Liver (tissue), 8 donors: ENCODE measurements at regions not wholly inside any gene's neighbourhood (a gene's known extent, or its start where the extent isn't known, plus 50 kb on each side); places are given as distances from the start of the nearest gene placed in this dataset.

Source experiments
- DNase-seq: peaks from one replicate; pipeline ENCODE4 v3.0.0-alpha.2; 2017; ENCODE audit warnings: low spot score
- H3K27ac ChIP-seq, 2 donors: one replicate each; pipeline ENCODE4 v1.7.0; 2013; ENCODE audit warnings: inconsistent platforms in 2 of 2, low read length in 2 of 2, control low read depth in 1 of 2, low read depth in 1 of 2, mild to moderate bottlenecking in 1 of 2
- H3K27me3 ChIP-seq, 4 donors: one replicate each; pipeline versions ENCODE4 v1.6.1 to v1.7.0; 2013; ENCODE audit warnings: low read length in 3 of 4, inconsistent platforms in 1 of 4, mild to moderate bottlenecking in 1 of 4, moderate library complexity in 1 of 4; ENCODE audit not compliant: control insufficient read depth in 4 of 4, insufficient read depth in 4 of 4
- H3K36me3 ChIP-seq, 4 donors: one replicate each; pipeline versions ENCODE4 v1.6.1 to v1.7.0; 2013; ENCODE audit warnings: low read length in 3 of 4, mild to moderate bottlenecking in 3 of 4, low read depth in 1 of 4, moderate library complexity in 1 of 4; ENCODE audit not compliant: control insufficient read depth in 4 of 4, insufficient read depth in 3 of 4
- H3K4me1 ChIP-seq, 4 donors: one replicate each; pipeline versions ENCODE4 v1.6.1 to v1.7.0; 2013; ENCODE audit warnings: low read length in 3 of 4, mild to moderate bottlenecking in 3 of 4, moderate library complexity in 1 of 4; ENCODE audit not compliant: control insufficient read depth in 4 of 4, insufficient read depth in 4 of 4
- H3K4me3 ChIP-seq, 3 donors: one replicate each; pipeline versions ENCODE4 v1.6.1 to v1.7.0; 2013; ENCODE audit warnings: low read length in 3 of 3, control low read depth in 1 of 3, low read depth in 1 of 3, mild to moderate bottlenecking in 1 of 3
- H3K9ac ChIP-seq, 2 donors: one replicate each; pipeline ENCODE4 v1.7.0; 2013; ENCODE audit warnings: low read length in 2 of 2, mild to moderate bottlenecking in 2 of 2, moderate library complexity in 2 of 2, control low read depth in 1 of 2, low read depth in 1 of 2
- H3K9me3 ChIP-seq, 4 donors: one replicate each; pipeline versions ENCODE4 v1.6.1 to v1.7.0; 2013; ENCODE audit warnings: low read length in 3 of 4; ENCODE audit not compliant: control insufficient read depth in 4 of 4
- ATF3 ChIP-seq: IDR thresholded peaks from 2 replicates; pipeline ENCODE4 v1.6.1; 2016; ENCODE audit warnings: antibody characterized with exemption
- CTCF ChIP-seq: fragments of 150-350 bp; IDR thresholded peaks from 2 replicates; pipeline ENCODE4 v1.5.1; 2017; ENCODE audit warnings: improper control_type of control experiment, low read depth, low read length; ENCODE audit not compliant: missing input control
- EGR1 ChIP-seq, 2 donors: IDR thresholded peaks; 2 replicates each; pipeline ENCODE4 v1.6.1; 2016 to 2018; ENCODE audit warnings: antibody characterized with exemption in 2 of 2, low read depth in 2 of 2
- FOXA2 ChIP-seq: IDR thresholded peaks from 2 replicates; pipeline ENCODE4 v1.6.1; 2016; ENCODE audit warnings: antibody characterized with exemption
- GABPA ChIP-seq, 2 donors: IDR thresholded peaks in 1 of 2; conservative IDR thresholded peaks in 1 of 2; 2 replicates each; pipeline ENCODE4 v1.6.1; 2016; ENCODE audit warnings: antibody characterized with exemption in 2 of 2, mild to moderate bottlenecking in 1 of 2, moderate library complexity in 1 of 2
- HNF4A ChIP-seq, 2 donors: conservative IDR thresholded peaks; 2 replicates each; pipeline ENCODE4 v1.6.1; 2016; ENCODE audit warnings: antibody characterized with exemption in 2 of 2, mild to moderate bottlenecking in 2 of 2
- HNF4G ChIP-seq: IDR thresholded peaks from 2 replicates; pipeline ENCODE4 v1.6.1; 2016; ENCODE audit warnings: antibody characterized with exemption
- MAX ChIP-seq: IDR thresholded peaks from 2 replicates; pipeline ENCODE4 v1.6.1; 2016; ENCODE audit warnings: antibody characterized with exemption
- RAD21 ChIP-seq, 2 donors: IDR thresholded peaks; 2 replicates each; pipeline ENCODE4 v1.6.1; 2016; ENCODE audit warnings: antibody characterized with exemption in 2 of 2, mild to moderate bottlenecking in 2 of 2
- REST ChIP-seq: IDR thresholded peaks from 2 replicates; pipeline ENCODE4 v1.6.1; 2016; ENCODE audit warnings: antibody characterized with exemption, mild to moderate bottlenecking
- RXRA ChIP-seq, 2 donors: IDR thresholded peaks; 2 replicates each; pipeline ENCODE4 v1.6.1; 2017 to 2018; ENCODE audit warnings: antibody characterized with exemption in 2 of 2, mild to moderate bottlenecking in 1 of 2
- SP1 ChIP-seq: IDR thresholded peaks from 2 replicates; pipeline ENCODE4 v1.6.1; 2018; ENCODE audit warnings: antibody characterized with exemption, mild to moderate bottlenecking
- YY1 ChIP-seq: IDR thresholded peaks from 2 replicates; pipeline ENCODE4 v1.6.1; 2016; ENCODE audit warnings: antibody characterized with exemption, mild to moderate bottlenecking
- WGBS: extraction: QIAGEN DNeasy Blood & Tissue Kit; methylation state at CpG from one replicate; pipeline ENCODE4 v1.1.7; 2013; 5-methylcytosine and 5-hydroxymethylcytosine counted together
- donor health status: healthy.
- donor health status: healthy.
- donor health status: healthy.
- donor health status: healthy.
- donor health status: healthy.

GRCh38 chr18:42296723-42297122, 341.7 kb downstream of the PIK3C3 start:
- Histone ChIP-seq H3K27ac (no peak overlapping the region), H3K9me3 (no peaks in the 10 kb centered on the region), H3K9ac (no peak overlapping the region), H3K4me1 (peaks cover 0 to 3% (median 0%) of the 10 kb centered on the region in 4 donors), H3K36me3 (no peaks in the 10 kb centered on the region), H3K4me3 (no peak overlapping the region), H3K27me3 (no peaks in the 10 kb centered on the region)
- TF ChIP-seq GABPA (IDR thresholded peaks at IDR 0.05 in 1 of 2, conservative IDR thresholded peaks at IDR 0.05 in 1 of 2) (no peak), REST (peak; percentile 94), FOXA2 (no peak)
- DNase-seq = no peak

GRCh38 chr18:42298759-42299675, 344.0 kb downstream of the PIK3C3 start:
- Histone ChIP-seq H3K9me3 (no peaks in the 10 kb centered on the region), H3K36me3 (no peaks in the 10 kb centered on the region), H3K9ac (no peak overlapping the region), H3K27me3 (no peaks in the 10 kb centered on the region), H3K4me3 (no peak overlapping the region), H3K27ac (no peak overlapping the region), H3K4me1 (peaks cover 0 to 3% (median 0%) of the 10 kb centered on the region in 4 donors)
- TF ChIP-seq YY1 (peak; percentile 31), HNF4G (no peak), EGR1 (IDR thresholded peaks at IDR 0.05; ENCODE audit: low read depth in 2 of 2) (no peak), HNF4A (conservative IDR thresholded peaks at IDR 0.05) (peak; percentile 4 to 8), REST (no peak), RAD21 (IDR thresholded peaks at IDR 0.05) (peak; percentile 98), GABPA (IDR thresholded peaks at IDR 0.05 in 1 of 2, conservative IDR thresholded peaks at IDR 0.05 in 1 of 2) (no peak), SP1 (peak; percentile 29), ATF3 (no peak), RXRA (IDR thresholded peaks at IDR 0.05) (peak in 1 of 2 donors; percentile 17), CTCF (peak; percentile 95), MAX (no peak)
- 47% methylated on average over 15 of the region's 15 CpGs for WGBS
- peak; percentile 64 for DNase-seq
